PC-3 (cell line): ENCODE measurements at regions not wholly inside any gene's neighbourhood (a gene's known extent, or its start where the extent isn't known, plus 50 kb on each side); places are given as distances from the start of the nearest gene placed in this dataset.

Experiments used
- EZH2 ChIP-seq: fragments of 300-600 bp; sonication (generic); IDR thresholded peaks from one replicate; pipeline ENCODE4 v1.6.1; 2017; ENCODE audit warnings: antibody characterized with exemption, mild to moderate bottlenecking, low read length; ENCODE audit not compliant: unreplicated experiment
- TF ChIP-seq, protein P1 (sequence below): fragments of 300-600 bp; sonication (generic); conservative IDR thresholded peaks from 2 replicates; pipeline ENCODE4 v1.5.1; 2017; ENCODE audit warnings: antibody characterized with exemption, low read depth, mild to moderate bottlenecking, low read length

DNA sequence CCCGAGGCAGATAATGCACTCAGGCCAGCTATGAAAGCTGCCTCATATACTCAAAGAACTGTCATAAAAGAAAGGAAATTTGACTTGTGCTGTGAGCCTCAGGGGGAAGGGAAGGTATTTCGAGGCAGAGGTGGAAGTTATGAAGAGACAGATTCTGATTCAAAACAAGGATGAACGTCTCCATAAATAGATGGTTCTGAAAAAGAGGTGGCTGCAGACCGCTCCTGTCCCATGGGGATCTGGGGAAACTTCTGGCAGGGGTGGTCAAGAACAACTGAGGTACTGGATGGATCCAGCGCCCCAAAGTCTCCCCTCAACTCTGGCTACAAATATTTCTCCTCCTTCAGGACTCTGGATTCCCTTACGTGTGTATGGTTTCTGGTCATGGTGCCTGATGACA lies 168.1 kb upstream of the IRS2 start:
- TF ChIP-seq, protein P1, sequence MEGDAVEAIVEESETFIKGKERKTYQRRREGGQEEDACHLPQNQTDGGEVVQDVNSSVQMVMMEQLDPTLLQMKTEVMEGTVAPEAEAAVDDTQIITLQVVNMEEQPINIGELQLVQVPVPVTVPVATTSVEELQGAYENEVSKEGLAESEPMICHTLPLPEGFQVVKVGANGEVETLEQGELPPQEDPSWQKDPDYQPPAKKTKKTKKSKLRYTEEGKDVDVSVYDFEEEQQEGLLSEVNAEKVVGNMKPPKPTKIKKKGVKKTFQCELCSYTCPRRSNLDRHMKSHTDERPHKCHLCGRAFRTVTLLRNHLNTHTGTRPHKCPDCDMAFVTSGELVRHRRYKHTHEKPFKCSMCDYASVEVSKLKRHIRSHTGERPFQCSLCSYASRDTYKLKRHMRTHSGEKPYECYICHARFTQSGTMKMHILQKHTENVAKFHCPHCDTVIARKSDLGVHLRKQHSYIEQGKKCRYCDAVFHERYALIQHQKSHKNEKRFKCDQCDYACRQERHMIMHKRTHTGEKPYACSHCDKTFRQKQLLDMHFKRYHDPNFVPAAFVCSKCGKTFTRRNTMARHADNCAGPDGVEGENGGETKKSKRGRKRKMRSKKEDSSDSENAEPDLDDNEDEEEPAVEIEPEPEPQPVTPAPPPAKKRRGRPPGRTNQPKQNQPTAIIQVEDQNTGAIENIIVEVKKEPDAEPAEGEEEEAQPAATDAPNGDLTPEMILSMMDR = no peak
- no peak for TF ChIP-seq EZH2
